IPS-20b (cell line): ENCODE measurements at regions not wholly inside any gene's neighbourhood (a gene's known extent, or its start where the extent isn't known, plus 50 kb on each side); places are given as distances from the start of the nearest gene placed in this dataset.

Source experiments
- H3K27ac ChIP-seq: one replicate; pipeline ENCODE4 v1.5.1; 2013; ENCODE audit warnings: low read length
- H3K27me3 ChIP-seq: 2 replicates; pipeline ENCODE4 v1.6.1; 2013; ENCODE audit warnings: mild to moderate bottlenecking, low read length, inconsistent platforms; ENCODE audit not compliant: insufficient read depth
- H3K36me3 ChIP-seq: 2 replicates; pipeline ENCODE4 v1.6.1; 2013; ENCODE audit warnings: low read depth, mild to moderate bottlenecking, inconsistent platforms, low read length, moderate library complexity; ENCODE audit not compliant: insufficient read depth
- H3K4me1 ChIP-seq: 2 replicates; pipeline ENCODE4 v1.6.1; 2013; ENCODE audit warnings: mild to moderate bottlenecking, control low read depth, inconsistent platforms, low read length, moderate library complexity; ENCODE audit not compliant: insufficient read depth
- H3K4me3 ChIP-seq: 2 replicates; pipeline ENCODE4 v1.5.1; 2013; ENCODE audit warnings: mild to moderate bottlenecking, low read length, inconsistent platforms
- H3K9ac ChIP-seq: 2 replicates; pipeline ENCODE4 v1.6.1; 2013; ENCODE audit warnings: low read depth, mild to moderate bottlenecking, inconsistent platforms, low read length, moderate library complexity
- H3K9me3 ChIP-seq: 2 replicates; pipeline ENCODE4 v1.6.1; 2013; ENCODE audit warnings: mild to moderate bottlenecking, low read depth, low read length, inconsistent platforms; ENCODE audit not compliant: insufficient read depth

DNA sequence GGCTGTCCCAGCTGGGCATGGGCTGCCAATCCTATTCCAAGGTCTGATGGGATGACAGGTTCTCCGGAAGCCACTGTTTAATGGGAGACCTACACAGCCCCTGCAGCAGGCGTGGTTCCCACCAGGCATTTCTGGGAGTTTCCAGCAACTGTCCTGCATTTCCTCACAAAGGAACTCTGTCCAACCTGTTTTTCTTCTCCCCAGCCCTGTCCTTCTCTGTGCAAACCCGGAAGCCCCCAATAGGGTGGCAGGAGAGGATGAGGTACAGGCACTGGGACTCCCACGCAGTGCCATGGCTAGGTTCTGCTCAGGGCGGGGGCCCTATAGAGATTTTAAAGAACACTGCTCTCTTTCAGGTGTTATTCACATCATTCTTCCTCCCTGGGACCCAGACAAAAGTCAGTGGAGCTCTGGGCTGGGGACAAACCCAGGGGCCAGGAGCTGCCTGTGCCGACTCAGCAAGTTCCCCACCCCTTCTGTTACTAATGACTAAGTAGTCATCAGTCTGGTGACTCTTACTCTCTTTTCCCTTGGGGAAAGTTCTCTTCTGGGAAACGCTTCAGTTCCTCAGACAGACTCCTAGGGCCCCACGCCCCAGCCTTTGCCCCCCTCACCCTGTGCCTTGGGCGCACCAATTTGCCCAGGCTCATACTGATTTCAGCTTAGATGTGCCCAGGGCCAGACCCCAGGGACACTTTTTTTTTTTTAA lies 97.7 kb downstream of the CD47 start:
- Histone ChIP-seq H3K9me3 (no peaks in the 10 kb centered on the region), H3K9ac (no peak overlapping the region), H3K4me3 (no peak overlapping the region), H3K27me3 (no peaks in the 10 kb centered on the region), H3K27ac (no peak overlapping the region), H3K36me3 (no peaks in the 10 kb centered on the region), H3K4me1 (peaks cover 3% of the 10 kb centered on the region)

DNA sequence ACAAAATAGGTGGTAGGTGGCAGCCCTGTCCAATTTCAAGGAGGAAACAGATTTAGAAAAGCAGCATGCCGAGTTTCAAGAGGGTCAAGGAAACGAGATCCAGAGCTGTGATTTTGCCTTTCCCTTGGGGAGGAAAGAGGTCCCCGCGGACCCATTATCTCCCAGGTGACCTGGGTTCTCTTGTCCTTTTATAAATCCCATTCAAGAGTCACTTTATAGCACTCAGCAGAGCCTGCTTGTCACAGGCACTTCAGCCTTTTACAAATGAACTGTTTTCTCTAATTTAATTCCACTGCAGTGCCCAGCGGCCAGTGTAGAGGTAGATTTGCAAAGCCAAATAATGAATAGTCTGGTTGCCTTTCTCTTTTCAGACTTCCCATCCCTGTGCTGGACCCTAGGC lies 99.9 kb downstream of the CD47 start:
- H3K9me3 ChIP-seq, result no peaks in the 10 kb centered on the region
- H3K9ac ChIP-seq, result no peak overlapping the region
- no peaks in the 10 kb centered on the region for H3K4me1 ChIP-seq
- H3K27ac ChIP-seq, result no peak overlapping the region
- H3K27me3 ChIP-seq, result no peaks in the 10 kb centered on the region
- H3K36me3 ChIP-seq, result no peaks in the 10 kb centered on the region
- H3K4me3 ChIP-seq, result no peak overlapping the region

DNA sequence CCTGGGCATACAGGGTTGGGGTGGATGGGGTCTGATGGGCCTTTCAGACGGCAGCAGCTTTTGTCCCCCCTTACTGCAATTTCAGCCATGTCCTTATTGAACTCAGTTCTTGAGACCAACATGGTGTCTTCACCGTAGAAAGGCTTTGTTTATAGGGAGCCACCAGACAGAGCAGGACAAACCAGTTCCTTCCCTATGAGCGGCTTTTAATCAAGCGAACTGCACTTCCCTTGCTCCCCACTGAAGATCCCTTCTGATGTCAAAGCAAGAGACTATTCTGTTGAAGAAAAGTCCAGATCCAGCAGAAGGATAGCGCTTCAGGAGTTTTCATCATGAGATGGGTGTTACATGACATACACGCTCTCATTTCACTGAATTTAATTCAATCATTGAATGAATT lies 100.4 kb downstream of the CD47 start:
- H3K9ac ChIP-seq, result no peak overlapping the region
- no peak overlapping the region for H3K27ac ChIP-seq
- no peaks in the 10 kb centered on the region for H3K36me3 ChIP-seq
- H3K27me3 ChIP-seq, result no peaks in the 10 kb centered on the region
- H3K4me1 ChIP-seq, result no peaks in the 10 kb centered on the region
- H3K4me3 ChIP-seq, result no peak overlapping the region
- H3K9me3 ChIP-seq, result no peaks in the 10 kb centered on the region

DNA sequence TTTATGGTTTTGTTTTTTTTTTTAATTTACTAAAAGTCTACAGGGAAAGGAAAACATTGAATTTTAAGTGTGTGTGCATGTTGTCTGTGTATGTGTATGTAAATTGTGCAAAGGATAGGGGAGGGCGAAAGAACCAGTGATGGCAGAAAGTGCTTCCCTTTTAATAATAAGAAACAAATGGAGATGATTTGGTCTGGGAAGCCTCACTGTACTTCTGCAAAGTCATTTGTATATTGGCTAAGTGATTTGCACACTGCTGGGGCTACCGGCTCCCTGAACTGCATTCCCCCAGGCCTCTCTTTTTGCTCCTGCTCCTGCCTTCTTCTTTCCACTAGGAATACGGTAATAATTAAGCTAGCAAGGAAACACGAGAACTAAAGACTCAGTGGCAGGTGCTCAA lies 101.2 kb downstream of the CD47 start:
- Histone ChIP-seq H3K27me3 (no peaks in the 10 kb centered on the region), H3K27ac (no peak overlapping the region), H3K9me3 (no peaks in the 10 kb centered on the region), H3K4me3 (no peak overlapping the region), H3K36me3 (no peaks in the 10 kb centered on the region), H3K9ac (no peak overlapping the region), H3K4me1 (no peaks in the 10 kb centered on the region)

DNA sequence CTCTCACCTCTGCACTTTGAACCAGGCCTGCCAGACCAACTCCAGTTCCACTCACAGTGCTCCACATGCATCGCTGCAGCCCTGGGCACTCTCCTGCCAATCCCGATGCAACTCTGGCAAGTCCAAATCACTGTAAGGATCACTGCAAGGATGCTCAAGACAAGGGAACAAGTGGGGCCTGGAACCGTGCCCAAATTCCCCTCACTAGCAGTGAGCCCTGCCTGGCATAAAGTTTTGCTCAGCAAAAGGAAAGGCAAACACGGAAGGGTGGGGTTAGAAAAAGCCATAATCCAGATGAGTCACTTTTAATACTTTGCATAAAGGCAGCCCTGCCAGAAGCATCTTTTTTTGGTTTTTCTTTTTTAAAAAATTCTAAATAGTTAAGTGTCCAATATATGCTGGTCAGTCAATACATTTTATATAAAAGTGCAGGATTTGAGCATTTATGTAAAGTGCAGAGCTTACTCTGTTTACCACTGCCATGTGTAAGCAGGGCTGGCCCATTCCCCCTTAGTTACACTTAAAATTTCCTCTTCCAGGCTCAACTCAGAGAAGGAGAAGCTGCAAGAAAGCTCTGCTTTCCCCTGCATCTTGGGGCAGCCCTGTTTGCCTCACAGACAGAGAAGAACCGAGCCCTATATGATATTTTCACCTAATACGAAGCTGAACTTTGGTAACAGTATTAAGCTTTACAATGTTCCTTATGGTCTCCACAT lies 102.2 kb downstream of the CD47 start:
- no peaks in the 10 kb centered on the region for H3K36me3 ChIP-seq
- no peak overlapping the region for H3K4me3 ChIP-seq
- no peaks in the 10 kb centered on the region for H3K27me3 ChIP-seq
- H3K4me1 ChIP-seq, result no peaks in the 10 kb centered on the region
- H3K9ac ChIP-seq, result no peak overlapping the region
- H3K9me3 ChIP-seq, result no peaks in the 10 kb centered on the region
- H3K27ac ChIP-seq, result no peak overlapping the region

DNA sequence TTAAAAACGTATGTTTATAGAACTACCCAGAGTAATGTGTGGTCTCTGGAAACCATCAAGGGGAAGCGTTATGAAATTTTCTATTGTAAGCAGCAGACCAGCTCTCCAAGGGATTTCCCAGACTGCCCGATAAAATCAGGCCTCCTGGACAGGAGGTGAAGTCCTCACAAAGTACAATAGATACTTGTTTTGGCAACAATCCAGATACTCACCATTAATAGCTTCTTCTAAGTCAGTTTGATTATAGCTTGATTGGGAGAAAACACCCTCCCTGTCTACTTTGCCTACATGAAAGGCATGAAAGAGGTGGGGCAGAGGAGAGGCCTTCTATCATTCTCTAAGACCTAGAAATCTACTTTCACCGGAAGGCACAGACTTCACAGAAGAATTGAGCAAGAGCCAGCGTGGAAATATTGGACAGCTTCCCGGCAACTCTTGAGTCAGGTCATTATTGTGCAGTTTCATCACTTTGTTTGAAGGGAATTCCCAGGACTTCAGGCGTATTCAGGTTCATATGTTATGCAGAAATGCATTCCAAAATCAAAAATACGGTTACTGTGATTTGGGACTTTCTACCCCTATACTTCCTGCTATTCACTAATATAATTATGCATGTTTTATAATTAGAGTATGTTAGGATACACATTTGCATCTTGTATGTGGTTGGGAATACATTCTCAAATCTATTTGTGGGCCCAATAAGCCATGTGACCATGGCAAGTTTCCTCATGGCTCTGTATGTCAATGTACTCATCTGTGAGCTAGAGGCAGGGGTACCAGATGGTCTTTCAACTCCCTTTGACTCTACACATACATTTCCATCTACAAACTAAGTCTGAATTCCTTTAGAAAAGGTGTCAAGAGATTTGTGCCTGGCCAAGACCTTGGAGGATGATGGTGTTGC lies 103.5 kb downstream of the CD47 start:
- no peak overlapping the region for H3K27ac ChIP-seq
- H3K4me1 ChIP-seq, result no peaks in the 10 kb centered on the region
- H3K4me3 ChIP-seq, result no peak overlapping the region
- H3K9me3 ChIP-seq, result no peaks in the 10 kb centered on the region
- H3K9ac ChIP-seq, result no peak overlapping the region
- no peaks in the 10 kb centered on the region for H3K27me3 ChIP-seq
- H3K36me3 ChIP-seq, result no peaks in the 10 kb centered on the region

DNA sequence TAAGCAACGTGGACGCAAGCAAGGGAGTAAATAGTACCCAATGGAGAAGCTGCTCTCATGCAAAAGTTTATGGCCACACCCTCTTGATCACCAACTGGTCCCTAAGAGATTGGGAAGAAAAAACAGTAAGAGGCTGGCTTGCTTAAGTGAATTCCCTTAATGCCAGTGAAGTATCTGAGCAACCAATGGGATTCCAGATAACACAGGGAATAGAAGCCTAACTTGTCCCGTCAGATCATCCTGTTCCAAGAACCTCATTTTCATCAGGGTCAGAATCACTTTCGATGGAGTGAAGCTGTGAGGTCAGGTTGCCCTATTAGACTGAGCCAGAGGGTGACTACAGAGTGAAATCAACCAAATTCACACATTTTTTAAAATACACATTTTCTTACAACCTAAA lies 104.3 kb downstream of the CD47 start:
- no peak overlapping the region for H3K9ac ChIP-seq
- no peaks in the 10 kb centered on the region for H3K4me1 ChIP-seq
- no peaks in the 10 kb centered on the region for H3K9me3 ChIP-seq

DNA sequence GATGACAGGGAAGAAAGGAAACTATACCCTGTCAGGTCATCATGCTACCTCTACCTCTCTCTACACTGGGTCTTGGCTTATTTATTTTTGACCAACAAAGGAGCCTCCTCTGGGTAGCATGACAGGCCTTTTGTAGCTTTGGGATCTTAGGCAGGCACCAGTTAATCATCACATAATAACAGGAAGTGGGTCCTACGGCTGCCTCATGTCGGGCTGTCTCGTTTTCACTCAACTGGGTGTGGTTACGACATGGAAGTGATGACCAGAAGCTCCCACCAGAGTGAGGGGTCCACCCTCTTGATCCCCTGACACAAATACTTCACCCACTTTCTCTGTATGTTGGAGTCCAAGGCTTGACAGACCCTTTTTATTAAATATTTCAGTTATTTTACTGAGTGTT lies 105.3 kb downstream of the CD47 start:
- Histone ChIP-seq H3K9ac (no peak overlapping the region), H3K36me3 (no peaks in the 10 kb centered on the region), H3K27me3 (no peaks in the 10 kb centered on the region), H3K4me1 (no peaks in the 10 kb centered on the region), H3K9me3 (no peaks in the 10 kb centered on the region), H3K27ac (no peak overlapping the region), H3K4me3 (no peak overlapping the region)

More for the DNA sequence above, 104.3 kb downstream of the CD47 start:
- no peak overlapping the region for H3K27ac ChIP-seq
- H3K4me3 ChIP-seq, result no peak overlapping the region
- H3K27me3 ChIP-seq, result no peaks in the 10 kb centered on the region
- H3K36me3 ChIP-seq, result no peaks in the 10 kb centered on the region

DNA sequence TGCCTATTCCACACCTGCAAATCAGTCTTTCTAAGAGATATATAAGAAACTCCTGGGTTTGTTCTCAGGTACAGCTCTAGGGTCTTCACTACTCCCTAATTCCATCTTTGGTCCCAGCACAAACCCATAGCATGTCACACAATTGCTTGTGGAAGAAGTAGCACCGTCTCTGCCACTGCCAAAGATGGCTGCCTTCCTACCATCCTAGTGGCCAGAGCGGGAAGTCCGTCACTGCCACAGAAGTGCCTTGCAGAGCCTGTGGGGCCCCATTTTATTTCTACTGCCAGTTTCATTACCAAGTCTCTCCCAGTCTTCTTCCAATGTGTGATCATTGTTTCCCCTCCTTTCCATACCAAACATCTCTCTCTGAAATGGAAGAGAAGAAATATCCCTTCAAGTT lies 107.6 kb downstream of the CD47 start:
- Histone ChIP-seq H3K4me1 (no peaks in the 10 kb centered on the region), H3K27ac (no peak overlapping the region), H3K9ac (no peak overlapping the region), H3K9me3 (no peaks in the 10 kb centered on the region), H3K4me3 (no peak overlapping the region), H3K36me3 (no peaks in the 10 kb centered on the region), H3K27me3 (no peaks in the 10 kb centered on the region)

DNA sequence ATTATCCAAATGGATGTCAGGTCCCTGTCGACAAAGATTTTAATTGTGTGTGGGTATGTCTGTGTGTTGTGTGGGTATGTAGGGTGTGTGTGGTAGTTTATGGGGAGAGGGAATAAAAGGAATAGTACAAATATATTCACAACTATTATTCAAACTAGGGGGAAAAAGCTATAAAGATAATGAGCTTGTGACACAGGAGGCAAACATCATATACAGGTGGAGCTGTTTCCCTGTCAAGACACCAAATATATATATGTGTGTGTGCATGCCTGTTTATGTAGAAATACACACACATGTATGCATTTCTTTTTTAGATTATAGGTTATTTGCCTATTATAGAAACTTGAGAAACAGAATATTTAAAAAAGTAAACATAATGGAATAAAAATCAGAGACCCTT lies 108.7 kb downstream of the CD47 start:
- Histone ChIP-seq H3K4me3 (no peak overlapping the region), H3K9me3 (no peaks in the 10 kb centered on the region), H3K27me3 (no peaks in the 10 kb centered on the region), H3K27ac (no peak overlapping the region), H3K9ac (no peak overlapping the region), H3K4me1 (no peaks in the 10 kb centered on the region), H3K36me3 (no peaks in the 10 kb centered on the region)

DNA sequence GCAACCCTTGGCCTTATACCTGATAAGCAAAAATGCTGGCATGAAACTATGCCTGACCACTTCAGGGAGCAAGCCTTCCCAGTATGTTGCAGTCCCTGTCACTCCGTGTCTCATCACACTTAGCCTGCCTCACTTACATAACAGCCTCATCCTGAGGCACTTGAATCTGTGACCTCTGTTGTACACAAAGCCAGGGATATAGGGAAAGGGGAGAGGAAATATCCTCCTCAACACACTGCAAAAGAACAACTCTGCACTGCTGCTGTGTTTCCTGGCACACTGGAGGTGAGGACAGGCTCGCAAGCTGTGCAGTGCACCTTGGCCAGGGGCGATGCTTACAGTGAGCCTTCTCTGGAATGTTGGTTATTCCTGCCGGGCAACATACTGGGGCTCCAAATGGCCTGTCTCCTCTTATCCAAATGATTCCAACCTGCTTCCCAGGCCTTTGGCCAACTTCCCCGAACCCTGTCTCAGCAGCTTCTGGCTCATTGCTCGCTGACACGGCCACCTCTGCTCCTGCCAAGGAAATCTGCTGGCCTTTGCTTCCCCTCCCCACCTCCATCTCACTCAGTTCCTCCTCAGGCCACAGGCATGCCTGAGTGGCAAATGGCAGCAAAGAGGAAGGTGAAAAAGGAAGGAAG lies 109.2 kb downstream of the CD47 start:
- Histone ChIP-seq H3K27me3 (no peaks in the 10 kb centered on the region), H3K36me3 (no peaks in the 10 kb centered on the region), H3K9ac (no peak overlapping the region), H3K27ac (no peak overlapping the region), H3K4me3 (no peak overlapping the region), H3K4me1 (no peaks in the 10 kb centered on the region), H3K9me3 (no peaks in the 10 kb centered on the region)
